ENCODE measurements at regions not wholly inside any gene's neighbourhood (a gene's known extent, or its start where the extent isn't known, plus 50 kb on each side); places are given as distances from the start of the nearest gene placed in this dataset.

DNA sequence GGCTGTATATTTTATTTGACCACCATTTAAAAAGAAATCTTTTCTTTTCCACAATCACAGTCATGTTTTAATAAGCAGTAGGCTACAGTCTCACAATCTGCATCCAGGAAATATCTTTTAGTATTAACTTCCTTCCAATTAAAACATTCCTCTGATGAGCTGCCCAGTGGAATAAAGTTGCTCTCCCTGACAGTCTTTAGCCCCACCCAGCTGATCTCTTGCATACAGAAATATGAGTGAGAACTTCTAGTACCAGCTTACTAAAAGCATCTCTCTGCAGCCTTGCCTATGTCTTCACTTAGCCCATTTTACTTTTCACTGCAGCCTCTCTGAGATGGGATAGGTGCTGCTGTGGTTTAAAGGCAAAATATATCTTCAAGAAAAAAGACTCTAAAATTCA lies 143.4 kb upstream of the ANO3 start:
- Mint-ChIP-seq H3K27ac (no peak overlapping the region), H3K4me1 (peaks cover 16% of the 10 kb centered on the region), H3K4me3 (no peak overlapping the region), H3K36me3 (no peaks in the 10 kb centered on the region), H3K27me3 (ENCODE audit: low read depth) (no peaks in the 10 kb centered on the region), H3K9me3 (no peaks in the 10 kb centered on the region)
- no peak for DNase-seq (ENCODE audit: low spot score in 2 of 2, unreplicated experiment in 2 of 2)
- TF ChIP-seq, protein P1, sequence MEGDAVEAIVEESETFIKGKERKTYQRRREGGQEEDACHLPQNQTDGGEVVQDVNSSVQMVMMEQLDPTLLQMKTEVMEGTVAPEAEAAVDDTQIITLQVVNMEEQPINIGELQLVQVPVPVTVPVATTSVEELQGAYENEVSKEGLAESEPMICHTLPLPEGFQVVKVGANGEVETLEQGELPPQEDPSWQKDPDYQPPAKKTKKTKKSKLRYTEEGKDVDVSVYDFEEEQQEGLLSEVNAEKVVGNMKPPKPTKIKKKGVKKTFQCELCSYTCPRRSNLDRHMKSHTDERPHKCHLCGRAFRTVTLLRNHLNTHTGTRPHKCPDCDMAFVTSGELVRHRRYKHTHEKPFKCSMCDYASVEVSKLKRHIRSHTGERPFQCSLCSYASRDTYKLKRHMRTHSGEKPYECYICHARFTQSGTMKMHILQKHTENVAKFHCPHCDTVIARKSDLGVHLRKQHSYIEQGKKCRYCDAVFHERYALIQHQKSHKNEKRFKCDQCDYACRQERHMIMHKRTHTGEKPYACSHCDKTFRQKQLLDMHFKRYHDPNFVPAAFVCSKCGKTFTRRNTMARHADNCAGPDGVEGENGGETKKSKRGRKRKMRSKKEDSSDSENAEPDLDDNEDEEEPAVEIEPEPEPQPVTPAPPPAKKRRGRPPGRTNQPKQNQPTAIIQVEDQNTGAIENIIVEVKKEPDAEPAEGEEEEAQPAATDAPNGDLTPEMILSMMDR (IDR thresholded peaks at IDR 0.05; ENCODE audit: unreplicated experiment), result no peak

GRCh38 chr11:26191193-26191592 lies 140.7 kb upstream of the ANO3 start:
- TF ChIP-seq, protein P1 (IDR thresholded peaks at IDR 0.05; ENCODE audit: unreplicated experiment), result no peak
- H3K4me3 Mint-ChIP-seq, result no peak overlapping the region
- H3K9me3 Mint-ChIP-seq, result peaks cover 5% of the 10 kb centered on the region
- H3K36me3 Mint-ChIP-seq, result no peaks in the 10 kb centered on the region
- peaks cover 34% of the 10 kb centered on the region for H3K4me1 Mint-ChIP-seq
- no peak for DNase-seq (ENCODE audit: low spot score in 2 of 2, unreplicated experiment in 2 of 2)
- no peaks in the 10 kb centered on the region for H3K27me3 Mint-ChIP-seq (ENCODE audit: low read depth)
- no peak overlapping the region for H3K27ac Mint-ChIP-seq

DNA sequence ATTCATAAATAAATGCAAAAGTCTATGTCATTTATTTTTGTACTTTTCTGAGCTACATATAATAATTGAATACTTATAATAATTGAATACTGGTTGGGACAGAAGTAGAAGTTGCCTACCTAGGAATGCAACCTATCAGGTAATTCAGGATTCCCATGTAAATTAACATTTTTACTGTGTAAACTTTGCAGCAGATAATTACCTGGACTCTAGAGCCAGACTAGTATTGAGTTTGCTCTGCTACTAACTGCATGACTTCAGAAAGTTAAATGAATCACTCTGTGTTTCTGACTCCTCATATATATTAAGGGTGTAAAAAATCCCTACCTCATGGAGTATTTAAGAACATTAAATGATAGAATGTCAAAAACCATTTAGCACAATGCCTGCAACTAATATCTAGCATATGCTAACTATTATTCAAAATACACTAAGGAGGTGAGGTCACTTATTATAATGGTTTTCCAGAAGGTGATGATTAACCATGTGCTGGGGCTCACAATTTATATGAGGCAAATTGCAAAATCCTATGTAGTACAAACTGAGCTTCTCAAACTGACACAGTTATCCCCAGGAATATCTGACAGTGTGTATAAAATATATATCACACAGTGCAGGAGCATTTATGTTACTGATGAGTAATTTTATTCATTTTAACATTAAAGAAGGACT lies 138.1 kb upstream of the ANO3 start:
- no peaks in the 10 kb centered on the region for H3K36me3 Mint-ChIP-seq
- TF ChIP-seq, protein P1 (IDR thresholded peaks at IDR 0.05; ENCODE audit: unreplicated experiment), result no peak
- H3K4me3 Mint-ChIP-seq, result no peak overlapping the region
- H3K9me3 Mint-ChIP-seq, result peaks cover 8% of the 10 kb centered on the region
- H3K27ac Mint-ChIP-seq, result peak overlapping the region; percentile 69
- no peaks in the 10 kb centered on the region for H3K27me3 Mint-ChIP-seq (ENCODE audit: low read depth)
- DNase-seq (ENCODE audit: low spot score in 2 of 2, unreplicated experiment in 2 of 2), result no peak
- H3K4me1 Mint-ChIP-seq, result peaks cover 27% of the 10 kb centered on the region

- Mint-ChIP-seq H3K4me3 (no peak overlapping the region), H3K27me3 (ENCODE audit: low read depth) (no peaks in the 10 kb centered on the region), H3K9me3 (peaks cover 8% of the 10 kb centered on the region), H3K36me3 (no peaks in the 10 kb centered on the region), H3K4me1 (peaks cover 32% of the 10 kb centered on the region), H3K27ac (peak overlapping the region; percentile 47)
- DNase-seq (ENCODE audit: low spot score in 2 of 2, unreplicated experiment in 2 of 2), result no peak
- TF ChIP-seq, protein P1 (IDR thresholded peaks at IDR 0.05; ENCODE audit: unreplicated experiment), result no peak
These were observed 137.0 kb upstream of the ANO3 start for GRCh38 chr11:26194881-26195280.

GRCh38 chr11:26198532-26199096 lies 133.3 kb upstream of the ANO3 start:
- H3K4me1 Mint-ChIP-seq, result peaks cover 29% of the 10 kb centered on the region
- no peak overlapping the region for H3K27ac Mint-ChIP-seq
- no peak overlapping the region for H3K4me3 Mint-ChIP-seq
- H3K9me3 Mint-ChIP-seq, result peaks cover 8% of the 10 kb centered on the region
- H3K36me3 Mint-ChIP-seq, result no peaks in the 10 kb centered on the region
- DNase-seq (ENCODE audit: low spot score in 2 of 2, unreplicated experiment in 2 of 2), result no peak
- TF ChIP-seq, protein P1 (IDR thresholded peaks at IDR 0.05; ENCODE audit: unreplicated experiment), result no peak
- H3K27me3 Mint-ChIP-seq (ENCODE audit: low read depth), result no peaks in the 10 kb centered on the region
